H1 (cell line): ENCODE measurements at regions not wholly inside any gene's neighbourhood (a gene's known extent, or its start where the extent isn't known, plus 50 kb on each side); places are given as distances from the start of the nearest gene placed in this dataset.

Source experiments
- CTCF ChIA-PET: fragments of 300-600 bp; sonication (Branson Sonifier 250); formaldehyde crosslinking; loops from one replicate; lab custom pipeline; 2021; ENCODE audit not compliant: partially characterized antibody; lab: Charles Lee
- POLR2A ChIA-PET: fragments of 300-600 bp; sonication (Branson Sonifier 250); formaldehyde crosslinking; loops from one replicate; lab custom pipeline; 2021; ENCODE audit warnings: inconsistent platforms; ENCODE audit not compliant: partially characterized antibody; lab: Charles Lee
- DNase-seq, 2 experiments: peaks; one replicate each; pipeline versions ENCODE4 v3.0.0 to v3.0.0-alpha.2; 2010 to 2022; ENCODE audit warnings: low spot score in 2 of 2, low read depth in 1 of 2, mixed read lengths in 1 of 2
- FAIRE-seq: peaks from 2 replicates; lab custom pipeline; 2011; peaks lifted over from hg19 to GRCh38; lab: Jason Lieb, UNC
- H2AFZ ChIP-seq: 2 replicates; pipeline ENCODE4 v1.8.1; 2012; ENCODE audit warnings: low read length, inconsistent platforms
- H2AK5ac ChIP-seq: 2 replicates; pipeline ENCODE4 v1.6.1; 2013; ENCODE audit warnings: low read depth, low read length
- H2BK120ac ChIP-seq: replicated peaks from 2 replicates; pipeline ENCODE3; 2013; ENCODE audit warnings: low read depth, low read length, inconsistent platforms
- H2BK12ac ChIP-seq: 2 replicates; pipeline ENCODE4 v1.6.1; 2013; ENCODE audit warnings: low read depth, low read length
- H2BK15ac ChIP-seq: 2 replicates; pipeline ENCODE4 v1.6.1; 2013; ENCODE audit warnings: low read length
- H2BK20ac ChIP-seq: 2 replicates; pipeline ENCODE4 v1.6.1; 2013; ENCODE audit warnings: low read length
- H2BK5ac ChIP-seq: 2 replicates; pipeline ENCODE4 v1.6.1; 2013; ENCODE audit warnings: low read depth, low read length
- H3K14ac ChIP-seq: 2 replicates; pipeline ENCODE4 v1.6.1; 2013; ENCODE audit warnings: inconsistent platforms; ENCODE audit not compliant: insufficient read length
- H3K18ac ChIP-seq: 2 replicates; pipeline ENCODE4 v1.6.1; 2013; ENCODE audit warnings: low read length; ENCODE audit errors: extremely low read depth
- H3K23ac ChIP-seq: 2 replicates; pipeline ENCODE4 v1.6.1; 2013; ENCODE audit warnings: inconsistent platforms; ENCODE audit not compliant: insufficient read length
- H3K23me2 ChIP-seq: 2 replicates; pipeline ENCODE4 v1.6.1; 2013; ENCODE audit warnings: low read depth, low read length
- H3K27ac ChIP-seq: 2 replicates; pipeline ENCODE4 v1.6.1; 2011; ENCODE audit warnings: low read depth, low read length, inconsistent platforms
- H3K27me3 ChIP-seq, 4 experiments: replicated peaks in 1 of 4; 1 replicate in 1 of 4; 2 replicates in 3 of 4; pipeline versions ENCODE4 v1.6.1 to v1.8.1; 2011 to 2013; ENCODE audit warnings: low read length in 3 of 4, mild to moderate bottlenecking in 3 of 4, inconsistent platforms in 2 of 4, mixed read lengths in 2 of 4, moderate library complexity in 1 of 4; ENCODE audit not compliant: control insufficient read depth in 3 of 4, insufficient read depth in 3 of 4; ENCODE audit errors: extremely low read depth in 1 of 4
- H3K36me3 ChIP-seq, 4 experiments: 2 replicates each; pipeline versions ENCODE4 v1.6.1 to v1.8.1; 2011 to 2013; ENCODE audit warnings: mild to moderate bottlenecking in 4 of 4, low read length in 3 of 4, moderate library complexity in 2 of 4, control low read depth in 1 of 4, inconsistent platforms in 1 of 4; ENCODE audit not compliant: insufficient read depth in 4 of 4, control insufficient read depth in 2 of 4
- H3K4ac ChIP-seq: replicated peaks from 2 replicates; pipeline ENCODE3; 2013; ENCODE audit warnings: low read length, low read depth, mixed read lengths, inconsistent platforms; ENCODE audit not compliant: insufficient read length
- H3K4me1 ChIP-seq, 4 experiments: replicated peaks in 1 of 4; 1 replicate in 1 of 4; 2 replicates in 3 of 4; pipeline versions ENCODE4 v1.6.1 to v1.8.1; 2011 to 2013; ENCODE audit warnings: low read length in 3 of 4, inconsistent platforms in 2 of 4, mixed read lengths in 1 of 4; ENCODE audit not compliant: insufficient read depth in 4 of 4, control insufficient read depth in 3 of 4
- H3K4me2 ChIP-seq, 2 experiments: 2 replicates each; pipeline versions ENCODE4 v1.6.1 to v1.8.1; 2011 to 2013; ENCODE audit warnings: low read depth in 2 of 2, low read length in 2 of 2, control low read depth in 1 of 2, inconsistent platforms in 1 of 2, mild to moderate bottlenecking in 1 of 2; ENCODE audit not compliant: insufficient read depth in 1 of 2
- H3K4me3 ChIP-seq, 4 experiments: fragments of 200-600, 300-600 bp in 1 of 4; sonication (generic), shearing (Covaris generic), sonication (Bioruptor Twin) in 1 of 4; 2 replicates each; pipeline versions ENCODE4 v1.5.1 to v1.8.1; 2011 to 2016; ENCODE audit warnings: low read length in 4 of 4, low read depth in 3 of 4, control low read depth in 2 of 4, inconsistent platforms in 2 of 4, mild to moderate bottlenecking in 2 of 4, mixed read lengths in 1 of 4, moderate library complexity in 1 of 4; ENCODE audit not compliant: insufficient read depth in 2 of 4; ENCODE audit errors: extremely low read depth in 1 of 4
- H3K56ac ChIP-seq: replicated peaks from 2 replicates; pipeline ENCODE3; 2013; ENCODE audit warnings: low read depth, mild to moderate bottlenecking, mixed read lengths, low read length, inconsistent platforms; ENCODE audit not compliant: insufficient read length
- H3K79me1 ChIP-seq: 2 replicates; pipeline ENCODE4 v1.6.1; 2013; ENCODE audit warnings: low read depth, low read length, control low read depth
- H3K79me2 ChIP-seq, 2 experiments: 2 replicates each; pipeline versions ENCODE4 v1.6.1 to v1.8.1; 2012 to 2013; ENCODE audit warnings: low read length in 2 of 2, mild to moderate bottlenecking in 2 of 2, inconsistent platforms in 1 of 2; ENCODE audit not compliant: insufficient read depth in 2 of 2, control insufficient read depth in 1 of 2
- H3K9ac ChIP-seq, 4 experiments: replicated peaks in 1 of 4; 1 replicate in 1 of 4; 2 replicates in 3 of 4; pipeline versions ENCODE4 v1.6.1 to v1.8.1; 2011 to 2013; ENCODE audit warnings: low read depth in 3 of 4, low read length in 3 of 4, control low read depth in 2 of 4, mild to moderate bottlenecking in 2 of 4, moderate library complexity in 2 of 4, inconsistent platforms in 1 of 4; ENCODE audit errors: extremely low read depth in 1 of 4
- H3K9me3 ChIP-seq, 2 experiments: 2 replicates each; pipeline versions ENCODE4 v1.6.1 to v1.8.1; 2012 to 2013; ENCODE audit warnings: mild to moderate bottlenecking in 2 of 2, moderate library complexity in 2 of 2, control low read depth in 1 of 2, inconsistent platforms in 1 of 2, low read depth in 1 of 2, low read length in 1 of 2, mixed read lengths in 1 of 2; ENCODE audit not compliant: insufficient read depth in 2 of 2
- H4K20me1 ChIP-seq, 2 experiments: replicated peaks in 1 of 2; 2 replicates each; pipeline versions ENCODE3 to v1.8.1; 2011 to 2013; ENCODE audit warnings: inconsistent platforms in 2 of 2, low read length in 2 of 2, mild to moderate bottlenecking in 1 of 2; ENCODE audit not compliant: insufficient read depth in 2 of 2, control insufficient read depth in 1 of 2
- H4K5ac ChIP-seq: 2 replicates; pipeline ENCODE4 v1.6.1; 2013; ENCODE audit warnings: low read length, low read depth, mixed read lengths, inconsistent platforms; ENCODE audit not compliant: insufficient read length
- H4K8ac ChIP-seq: 2 replicates; pipeline ENCODE4 v1.8.0; 2013; ENCODE audit warnings: mild to moderate bottlenecking, moderate library complexity, low read length, inconsistent platforms; ENCODE audit not compliant: insufficient read depth; ENCODE audit errors: extremely low read depth
- H4K91ac ChIP-seq: replicated peaks from 2 replicates; pipeline ENCODE3; 2013; ENCODE audit warnings: low read length, mixed read lengths, inconsistent platforms; ENCODE audit not compliant: insufficient read length
- ATF3 ChIP-seq: IDR thresholded peaks from 2 replicates; pipeline ENCODE4 v1.6.1; 2011; ENCODE audit warnings: low read depth, mild to moderate bottlenecking, low read length; ENCODE audit not compliant: insufficient read depth
- EZH2 ChIP-seq: fragments of 200-600 bp; sonication (generic); IDR thresholded peaks from 2 replicates; pipeline ENCODE4 v1.7.1; 2012; ENCODE audit warnings: low read depth, mild to moderate bottlenecking, moderate library complexity, low read length, inconsistent platforms; ENCODE audit not compliant: severe bottlenecking
- JUND ChIP-seq: IDR thresholded peaks from 2 replicates; pipeline ENCODE4 v1.6.1; 2011; ENCODE audit warnings: mild to moderate bottlenecking, improper control_type of control experiment, low read length
- MAFK ChIP-seq: IDR thresholded peaks from 2 replicates; pipeline ENCODE4 v1.6.1; 2012; ENCODE audit warnings: low read depth, mild to moderate bottlenecking, improper control_type of control experiment, low read length
- whole genome bisulfite sequencing, 2 experiments: shearing (Covaris generic) in 1 of 2; methylation state at CpG; one replicate each; pipeline versions ENCODE4 v1.1.6 to v1.1.7; 2013 to 2015; ENCODE audit warnings: low lambda C conversion rate in 2 of 2, mixed read lengths in 2 of 2, inconsistent platforms in 1 of 2, low coverage in 1 of 2, missing lambda C conversion rate in 1 of 2; ENCODE audit not compliant: insufficient replicate concordance in 2 of 2, insufficient coverage in 1 of 2, insufficient read length in 1 of 2; ENCODE audit errors: extremely low coverage in 1 of 2, missing lambda C conversion rate in 1 of 2; 5-methylcytosine and 5-hydroxymethylcytosine counted together

- WGBS, 2 experiments, result 87% methylated on average over 4 of the region's 4 CpGs; no CpG with 5 or more reads in 1 of the 2 experiments
- H2BK5ac ChIP-seq, result no peak overlapping the region
- no peak overlapping the region for H3K4me3 ChIP-seq
- FAIRE-seq (no peak), DNase-seq (no peak)
- no peak overlapping the region for H3K4me2 ChIP-seq
- TF ChIP-seq ATF3 (no peak), MAFK (no peak), EZH2 (no peak), JUND (no peak)
- H4K5ac ChIP-seq, result no peak overlapping the region
- no peaks in the 10 kb centered on the region for H3K79me2 ChIP-seq
- CTCF ChIA-PET, result no interaction called here
- no peak overlapping the region for H2AFZ ChIP-seq
- H4K91ac ChIP-seq, result no peak overlapping the region
- no peak overlapping the region for H3K14ac ChIP-seq
- H2BK12ac ChIP-seq, result no peak overlapping the region
- H3K27me3 ChIP-seq, result peaks cover 0 to 1% (median 0%) of the 10 kb centered on the region in 4 experiments; a peak in 1 of 7 replicates
- no peaks in the 10 kb centered on the region for H3K36me3 ChIP-seq
- H3K18ac ChIP-seq, result no peak overlapping the region
- H3K4me1 ChIP-seq, result no peaks in the 10 kb centered on the region
- H3K9ac ChIP-seq, result no peak overlapping the region
- H2AK5ac ChIP-seq, result no peak overlapping the region
- H3K4ac ChIP-seq, result no peak overlapping the region
- H2BK20ac ChIP-seq, result no peak overlapping the region
- H3K23ac ChIP-seq, result no peak overlapping the region
- H3K9me3 ChIP-seq, result peaks cover 9 to 15% of the 10 kb centered on the region in 2 experiments; a peak in 3 of 4 replicates
- H2BK120ac ChIP-seq, result no peak overlapping the region
- no peaks in the 10 kb centered on the region; the same call in 1 of the 2 replicates for H3K23me2 ChIP-seq
- no peak overlapping the region for H3K27ac ChIP-seq
- H4K8ac ChIP-seq, result no peak overlapping the region
- H4K20me1 ChIP-seq, result no peaks in the 10 kb centered on the region
- no peak overlapping the region for H3K56ac ChIP-seq
- H3K79me1 ChIP-seq, result no peaks in the 10 kb centered on the region
- POLR2A ChIA-PET, result no interaction called here
- H2BK15ac ChIP-seq, result no peak overlapping the region
Observed at GRCh38 chr1:68706639-68707317, 209.9 kb upstream of the DEPDC1 start.
